ENCODE measurements at regions not wholly inside any gene's neighbourhood (a gene's known extent, or its start where the extent isn't known, plus 50 kb on each side); places are given as distances from the start of the nearest gene placed in this dataset.
A peak's percentile ranks its signal among the peaks of the same experiment; 100 is the strongest.

- DNase-seq (ENCODE audit: low read depth, low spot score), result no peak
- Histone ChIP-seq H3K27ac (ENCODE audit: control insufficient read depth, insufficient read depth) (no peak overlapping the region), H3K4me3 (no peak overlapping the region), H3K4me1 (ENCODE audit: control insufficient read depth, insufficient read depth, low read length) (no peaks in the 10 kb centered on the region), H3K9ac (ENCODE audit: control insufficient read depth, insufficient read depth, low read length) (no peak overlapping the region), H3K4me2 (ENCODE audit: control insufficient read depth, insufficient read depth) (no peak overlapping the region), H2AFZ (ENCODE audit: control insufficient read depth, low read depth, low read length) (no peak overlapping the region), H3K79me2 (ENCODE audit: control insufficient read depth, insufficient read depth, low read length) (no peaks in the 10 kb centered on the region), H4K20me1 (ENCODE audit: control insufficient read depth, insufficient read depth) (no peaks in the 10 kb centered on the region), H3K36me3 (ENCODE audit: control insufficient read depth in 2 of 2, insufficient read depth in 2 of 2, low read length in 1 of 2) (no peaks in the 10 kb centered on the region), H3K9me3 (replicated peaks; ENCODE audit: control insufficient read depth, insufficient read depth, low read length) (no peaks in the 10 kb centered on the region), H3K27me3 (replicated peaks in 1 of 2; ENCODE audit: control insufficient read depth in 2 of 2, insufficient read depth in 2 of 2, low read length in 1 of 2) (no peaks in the 10 kb centered on the region; a peak in 1 of 4 replicates)
- 58% methylated on average over 3 of the region's 4 CpGs for WGBS (ENCODE audit: insufficient coverage, insufficient replicate concordance, low lambda C conversion rate, missing lambda C conversion rate)
- intact Hi-C loops (cut with micrococcal nuclease; ENCODE audit: unreplicated experiment) (no loop called here), in situ Hi-C loops (cut with MboI) (no loop called here)
- ATAC-seq, result no peak
- RAD21 ChIA-PET (ENCODE audit: unreplicated experiment), result no interaction called here
- no peak for FAIRE-seq
- SMC1A ChIA-PET (ENCODE audit: uncharacterized antibody, unreplicated experiment), result interaction anchor here (0.6 kb wide), 1 partner anchor 1132 kb away, joined by 3 read pairs; no protein-coding TSS in a partner anchor
- TF ChIP-seq MTA2 (IDR thresholded peaks at IDR 0.05; ENCODE audit: low read depth) (no peak), TAF1 (IDR thresholded peaks at IDR 0.05; ENCODE audit: borderline replicate concordance, low read depth, low read length) (no peak), FOXM1 (IDR thresholded peaks at IDR 0.05; ENCODE audit: low read depth, low read length) (no peak), NFIC (IDR thresholded peaks at IDR 0.05; ENCODE audit: low read depth, low read length) (no peak), TCF3 (IDR thresholded peaks at IDR 0.05; ENCODE audit: borderline replicate concordance, insufficient read depth, low read depth, low read length) (0 out of 2 replicates have a peak, but pooled peaks have one; percentile 41)
- CTCF ChIA-PET, result interaction anchor here (2.2 kb wide), 1 partner anchor 14 kb away, joined by 6 read pairs; no protein-coding TSS in a partner anchor
- no TSS peak for BruUV-seq (replicated peaks)
- POLR2A ChIA-PET, result no interaction called here
Measured at GRCh38 chr17:12195418-12195817, 174.7 kb downstream of the MAP2K4 start.

DNA sequence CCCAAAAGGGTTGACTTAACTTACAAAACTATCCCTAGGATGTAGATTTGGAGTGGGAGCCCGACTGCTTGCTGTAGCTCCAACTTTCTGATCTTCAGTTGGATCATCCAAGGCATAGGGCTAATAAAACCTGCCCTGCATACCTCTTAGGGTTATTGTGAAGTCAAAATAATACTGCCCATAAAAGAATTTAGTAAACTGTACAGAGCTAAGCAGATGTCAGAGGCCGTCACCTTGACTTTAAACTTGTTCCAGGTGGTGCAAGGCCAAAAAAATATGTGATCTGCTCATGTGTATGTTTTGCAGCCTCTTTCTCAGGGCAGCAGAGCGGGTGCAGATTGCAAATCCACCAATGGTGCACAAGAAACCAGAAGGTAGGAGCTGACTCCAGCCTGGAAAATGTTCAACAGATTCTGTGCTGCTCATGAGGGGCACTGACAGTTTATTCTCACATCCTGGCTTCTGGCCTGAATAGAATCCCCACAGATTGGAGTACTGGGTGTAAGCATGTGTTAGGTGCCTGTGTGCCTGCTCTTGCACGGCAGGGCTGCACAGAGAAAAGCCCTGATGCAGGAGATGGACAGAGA lies 180.7 kb downstream of the MAP2K4 start:
- ChIA-PET RAD21 (ENCODE audit: unreplicated experiment) (no interaction called here), POLR2A (no interaction called here), CTCF (no interaction called here), SMC1A (ENCODE audit: uncharacterized antibody, unreplicated experiment) (interaction anchor here (0.9 kb wide), 1 partner anchor 12 kb away, joined by 3 read pairs; no protein-coding TSS in a partner anchor)
- Histone ChIP-seq H3K79me2 (ENCODE audit: control insufficient read depth, insufficient read depth, low read length) (no peaks in the 10 kb centered on the region), H3K9ac (ENCODE audit: control insufficient read depth, insufficient read depth, low read length) (no peak overlapping the region), H2AFZ (ENCODE audit: control insufficient read depth, low read depth, low read length) (no peak overlapping the region), H3K4me1 (ENCODE audit: control insufficient read depth, insufficient read depth, low read length) (no peaks in the 10 kb centered on the region), H3K9me3 (replicated peaks; ENCODE audit: control insufficient read depth, insufficient read depth, low read length) (no peaks in the 10 kb centered on the region), H3K4me2 (ENCODE audit: control insufficient read depth, insufficient read depth) (no peak overlapping the region), H3K27me3 (replicated peaks in 1 of 2; ENCODE audit: control insufficient read depth in 2 of 2, insufficient read depth in 2 of 2, low read length in 1 of 2) (no peaks in the 10 kb centered on the region; a peak in 1 of 4 replicates), H3K4me3 (no peak overlapping the region), H3K27ac (ENCODE audit: control insufficient read depth, insufficient read depth) (no peak overlapping the region), H3K36me3 (ENCODE audit: control insufficient read depth in 2 of 2, insufficient read depth in 2 of 2, low read length in 1 of 2) (no peaks in the 10 kb centered on the region), H4K20me1 (ENCODE audit: control insufficient read depth, insufficient read depth) (no peaks in the 10 kb centered on the region)
- DNase-seq (ENCODE audit: low read depth, low spot score) (no peak), ATAC-seq (no peak), FAIRE-seq (no peak)
- no TSS peak for BruUV-seq (replicated peaks)
- intact Hi-C loops (cut with micrococcal nuclease; ENCODE audit: unreplicated experiment), result no loop called here
- TF ChIP-seq PAX5 (IDR thresholded peaks at IDR 0.05; ENCODE audit: borderline replicate concordance, low read depth, low read length), result no peak
- TF ChIP-seq SUZ12 (IDR thresholded peaks at IDR 0.05; ENCODE audit: unreplicated experiment), result no peak
- TF ChIP-seq RAD51 (IDR thresholded peaks at IDR 0.05), result no peak
- TF ChIP-seq MEF2A (IDR thresholded peaks at IDR 0.05; ENCODE audit: insufficient read depth, low read depth, low read length), result no peak
- no peak for TF ChIP-seq CBFB (IDR thresholded peaks at IDR 0.05; ENCODE audit: low read depth)
- TF ChIP-seq, protein P1, sequence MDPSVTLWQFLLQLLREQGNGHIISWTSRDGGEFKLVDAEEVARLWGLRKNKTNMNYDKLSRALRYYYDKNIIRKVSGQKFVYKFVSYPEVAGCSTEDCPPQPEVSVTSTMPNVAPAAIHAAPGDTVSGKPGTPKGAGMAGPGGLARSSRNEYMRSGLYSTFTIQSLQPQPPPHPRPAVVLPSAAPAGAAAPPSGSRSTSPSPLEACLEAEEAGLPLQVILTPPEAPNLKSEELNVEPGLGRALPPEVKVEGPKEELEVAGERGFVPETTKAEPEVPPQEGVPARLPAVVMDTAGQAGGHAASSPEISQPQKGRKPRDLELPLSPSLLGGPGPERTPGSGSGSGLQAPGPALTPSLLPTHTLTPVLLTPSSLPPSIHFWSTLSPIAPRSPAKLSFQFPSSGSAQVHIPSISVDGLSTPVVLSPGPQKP (IDR thresholded peaks at IDR 0.05; ENCODE audit: low read depth, low read length), result no peak
- TF ChIP-seq ZNF384 (IDR thresholded peaks at IDR 0.05; ENCODE audit: borderline replicate concordance, low read depth, low read length), result no peak
- TF ChIP-seq ZNF622 (IDR thresholded peaks at IDR 0.05), result no peak
- in situ Hi-C loops (cut with MboI), result no loop called here
- 1% methylated on average over 4 of the region's 4 CpGs for WGBS (ENCODE audit: insufficient coverage, insufficient replicate concordance, low lambda C conversion rate, missing lambda C conversion rate)

Data from GM12878 (cell line).